ENCODE measurements at regions not wholly inside any gene's neighbourhood (a gene's known extent, or its start where the extent isn't known, plus 50 kb on each side); places are given as distances from the start of the nearest gene placed in this dataset.
A peak's percentile ranks its signal among the peaks of the same experiment; 100 is the strongest.
"Not testable (repeated sequence)": the region's sequence is repeated elsewhere in the genome, so short reads cannot be mapped to it uniquely, and the experiment has no call there.

- no peak for DNase-seq
Measured at GRCh38 chr13:73179650-73180274, 121.0 kb downstream of the KLF5 start.

DNA sequence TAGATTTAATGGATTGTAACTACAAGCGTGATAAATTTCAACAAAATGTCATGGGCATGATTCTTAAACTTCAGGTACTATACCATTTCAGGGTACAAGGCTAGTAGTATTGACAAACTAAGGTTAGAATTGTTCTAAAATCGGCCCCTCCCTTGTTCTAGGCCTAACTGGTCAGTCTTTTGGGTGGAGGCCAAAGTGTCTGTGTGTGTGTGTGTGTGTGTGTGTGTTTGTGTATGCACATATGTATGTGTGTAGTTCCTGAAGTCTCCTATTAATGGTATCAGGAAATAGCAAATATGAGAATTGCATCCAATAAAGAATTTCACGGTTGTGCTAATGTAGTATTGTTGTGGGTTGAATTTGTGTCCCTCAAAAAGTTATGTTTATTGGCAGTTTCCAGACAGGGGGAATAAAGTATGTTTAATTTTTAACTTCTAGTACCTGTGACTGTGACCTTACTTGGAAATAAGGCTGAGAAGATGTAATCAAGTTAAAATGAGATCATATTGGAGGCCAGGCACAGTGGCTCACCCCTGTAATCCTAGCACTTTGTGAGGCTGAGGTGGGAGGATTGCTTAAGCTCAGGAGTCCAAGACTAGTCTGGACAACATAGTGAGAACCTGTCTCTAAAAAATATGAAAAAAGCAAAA lies 119.2 kb downstream of the KLF5 start:
- DNase-seq: no peak

GRCh38 chr13:73177017-73177416 lies 118.2 kb downstream of the KLF5 start:
- no peak for DNase-seq

DNA sequence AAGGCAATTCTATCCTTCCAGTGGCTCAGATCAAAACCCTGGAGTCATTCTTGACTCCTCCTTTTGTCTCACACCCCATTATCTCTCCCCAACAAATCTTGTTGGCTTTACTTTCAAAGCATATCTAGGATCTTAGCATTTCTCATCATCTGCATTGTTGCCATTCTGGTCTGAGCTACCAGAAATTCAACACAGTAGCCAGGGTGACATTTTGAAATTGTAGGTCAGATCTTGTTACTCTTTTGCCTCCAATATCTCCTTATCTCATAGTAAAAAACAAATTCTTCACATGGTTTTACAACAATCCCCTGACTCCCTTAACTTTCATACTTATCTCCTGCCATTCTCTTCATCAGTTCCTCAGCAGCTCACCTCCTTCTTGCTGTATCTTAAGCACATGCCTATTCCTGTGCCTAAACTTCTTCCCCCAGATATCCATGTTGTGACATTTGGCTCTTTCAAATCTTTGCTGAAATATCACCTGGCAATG lies 115.8 kb downstream of the KLF5 start:
- DNase-seq: no peak

- DNase-seq: no peak
Measured at GRCh38 chr13:73173279-73173811, 114.5 kb downstream of the KLF5 start.

- DNase-seq: no peak
Measured at GRCh38 chr13:73171926-73172325, 113.1 kb downstream of the KLF5 start.

DNA sequence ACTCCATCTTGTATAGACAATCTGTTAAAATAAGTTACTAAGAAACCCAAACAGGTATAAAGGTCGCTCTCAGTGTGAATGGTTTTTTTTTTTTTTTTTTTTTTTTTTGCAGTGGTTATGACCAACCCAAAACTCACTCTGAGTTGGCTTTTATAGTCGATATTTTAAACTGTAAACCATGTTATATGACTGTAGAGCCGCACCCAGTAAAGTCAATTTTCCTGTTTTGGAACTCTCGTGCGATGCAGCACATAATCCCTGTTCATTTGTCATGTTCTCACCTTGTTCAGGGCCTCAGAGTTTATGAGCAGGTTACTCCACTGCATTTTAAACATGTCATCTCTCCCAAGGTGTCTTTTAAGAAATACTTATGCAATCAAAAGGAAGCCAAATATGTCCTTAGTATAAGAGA lies 112.5 kb downstream of the KLF5 start:
- DNase-seq: no peak

- DNase-seq: no peak
Measured at GRCh38 chr13:73169971-73170370, 111.2 kb downstream of the KLF5 start.

DNA sequence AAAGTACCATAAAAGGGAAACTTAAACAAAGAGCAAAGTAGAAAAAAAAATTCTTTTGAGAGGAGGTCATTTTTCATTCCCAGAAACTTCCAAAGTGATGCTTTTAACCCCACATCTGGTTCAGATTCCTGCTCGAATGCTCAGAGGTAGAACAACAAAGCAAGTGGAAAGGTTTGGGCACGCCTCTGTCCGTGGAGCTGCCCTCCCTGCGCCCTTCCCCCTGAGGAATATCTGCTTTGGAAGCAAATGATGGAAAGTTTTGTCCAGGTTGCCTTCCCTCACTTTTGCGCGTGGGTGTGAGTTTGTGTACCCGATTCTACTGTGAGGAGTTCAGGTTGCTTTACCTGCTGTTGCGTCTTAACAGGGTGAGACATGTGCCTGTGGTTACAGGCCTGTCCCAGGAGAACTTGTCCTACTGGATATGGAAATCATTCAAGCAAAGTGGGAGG lies 110.2 kb downstream of the KLF5 start:
- no peak for DNase-seq

DNA sequence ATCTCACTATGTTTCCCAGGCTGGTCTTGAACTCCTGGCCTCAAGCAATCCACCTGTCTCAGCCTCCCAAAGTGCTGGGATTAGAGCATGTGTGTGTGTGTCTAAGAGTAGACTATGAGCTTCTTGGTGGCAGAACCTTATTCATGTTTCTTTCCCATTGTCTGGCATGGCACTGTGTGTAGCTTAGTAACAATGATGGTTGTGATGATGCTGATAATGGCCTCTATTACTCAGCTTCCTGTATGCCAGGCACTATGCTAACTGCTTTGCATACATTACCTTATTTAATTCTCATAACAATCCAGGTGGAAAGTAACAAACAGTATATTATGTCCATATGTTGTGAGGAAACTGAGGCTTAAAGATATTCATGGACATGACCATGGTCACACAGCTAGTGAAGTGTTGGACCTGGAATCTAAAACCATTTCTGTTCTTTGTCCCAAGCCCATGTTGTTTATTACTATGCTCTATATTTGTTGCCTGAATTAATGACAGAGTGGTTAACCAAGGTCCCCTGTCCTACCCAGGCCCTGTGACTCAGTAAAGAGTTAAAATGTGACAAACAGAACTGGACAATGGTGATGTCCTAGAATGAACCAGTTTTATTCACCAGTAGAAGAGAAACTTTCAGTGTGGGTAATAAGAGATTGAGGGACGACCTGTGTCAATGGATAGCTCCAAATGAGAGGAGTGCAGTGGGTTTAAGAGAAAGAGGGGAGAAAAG lies 109.6 kb downstream of the KLF5 start:
- DNase-seq: no peak

- no peak for DNase-seq
Measured at GRCh38 chr13:73167028-73167820, 108.4 kb downstream of the KLF5 start.

DNA sequence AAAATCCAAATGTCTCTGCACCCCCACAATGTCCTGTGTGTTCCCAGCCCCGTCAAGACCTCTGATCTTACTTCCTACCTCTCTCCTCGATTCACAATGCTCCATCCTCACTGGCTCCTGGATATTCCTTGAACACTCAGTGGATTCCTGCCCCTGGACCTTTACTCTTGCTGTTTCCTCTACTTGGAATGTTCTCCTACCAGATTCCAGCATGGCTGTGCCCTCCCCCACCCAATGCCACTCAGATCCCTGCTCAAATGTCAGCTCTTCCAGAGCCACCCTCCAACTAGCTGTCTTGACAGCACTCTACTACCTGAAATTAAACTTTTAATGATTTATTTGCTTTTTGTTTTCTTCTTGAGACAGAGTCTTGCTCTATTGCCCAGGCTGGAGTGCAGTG lies 107.4 kb downstream of the KLF5 start:
- no peak for DNase-seq

DNA sequence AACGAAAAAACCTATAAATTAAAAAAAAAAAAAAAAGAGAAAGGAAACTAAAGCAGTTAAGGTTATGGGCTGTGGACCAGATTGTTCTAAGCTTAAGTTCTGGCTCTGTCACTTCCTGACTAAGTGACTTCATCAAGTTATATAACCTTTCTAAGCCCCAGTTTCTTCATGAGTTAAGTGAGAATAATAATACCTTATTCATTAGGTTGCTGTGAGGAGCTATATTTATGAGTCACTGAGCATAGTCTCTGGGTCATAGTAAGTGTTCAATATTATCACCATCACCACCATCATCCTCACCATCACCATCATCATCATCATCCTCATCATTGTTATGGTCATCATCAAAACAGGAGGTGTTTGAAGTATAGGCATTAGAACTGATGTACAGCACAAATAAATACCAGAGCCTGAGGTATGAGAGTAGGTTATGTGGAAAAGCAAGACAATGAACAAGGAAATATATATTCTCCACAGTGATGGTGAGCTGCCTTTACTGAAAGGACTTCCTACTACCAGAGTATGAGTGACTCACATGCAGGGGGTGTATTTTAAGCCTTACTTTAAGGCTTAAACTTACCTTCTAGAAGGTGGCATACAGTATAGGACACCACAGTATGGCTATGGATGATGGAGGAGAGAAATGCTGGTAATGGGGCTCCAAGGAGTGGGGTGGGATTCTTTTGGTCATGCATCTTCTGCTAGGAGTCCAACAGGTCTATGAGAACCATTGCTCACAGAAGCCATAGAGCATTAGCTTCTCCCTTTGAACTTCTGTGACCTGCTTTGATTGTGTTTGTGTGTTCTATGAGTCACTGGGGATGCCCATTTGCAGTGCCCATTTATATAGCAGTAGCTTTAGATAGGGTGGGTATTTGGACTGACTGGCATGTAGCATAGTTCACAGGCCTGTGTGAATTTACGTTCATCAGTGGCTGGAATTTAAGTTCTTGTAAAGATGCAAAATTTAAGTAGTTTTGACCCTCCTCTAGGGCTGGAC lies 104.4 kb downstream of the KLF5 start:
- no peak for DNase-seq

- not testable (repeated sequence) for DNase-seq
Measured at GRCh38 chr13:73160371-73161031, 101.7 kb downstream of the KLF5 start.

DNA sequence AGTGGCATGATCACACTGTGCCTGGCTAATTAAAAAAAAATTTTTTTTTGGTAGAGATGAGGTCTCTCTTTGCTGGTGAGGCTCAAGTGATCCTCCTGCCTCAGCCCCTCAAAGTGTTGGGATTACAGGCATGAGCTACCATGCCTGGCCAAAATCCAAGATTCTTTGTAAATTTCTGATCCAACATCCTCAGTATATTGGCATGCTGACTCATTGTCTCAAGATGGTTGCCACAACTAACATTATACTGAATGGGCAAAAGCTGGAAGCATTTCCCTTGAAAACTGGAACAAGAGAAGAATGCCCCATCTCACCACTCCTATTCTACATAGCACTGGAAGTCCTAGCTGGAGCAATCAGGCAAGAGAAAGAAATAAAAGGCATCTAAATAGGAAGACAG lies 100.0 kb downstream of the KLF5 start:
- DNase-seq: no peak

DNA sequence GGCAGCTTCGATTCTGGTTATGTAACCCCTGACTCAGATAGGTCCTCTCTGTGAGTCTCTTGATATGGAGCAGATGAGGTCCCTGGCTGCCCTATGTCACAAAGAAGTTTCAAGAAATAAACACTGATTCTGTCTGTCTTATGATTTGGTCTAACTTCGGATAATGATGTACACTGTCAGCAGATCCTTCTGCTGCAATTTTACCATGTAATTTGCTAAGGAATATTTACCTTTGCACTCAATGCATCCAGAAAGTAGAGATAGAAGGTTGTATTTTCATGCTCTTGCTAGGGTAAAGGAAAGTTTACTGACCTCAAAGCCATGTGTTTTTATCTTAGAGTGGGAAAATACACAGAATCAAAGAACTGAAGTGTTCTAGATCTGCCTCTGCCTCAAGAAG lies 98.2 kb downstream of the KLF5 start:
- DNase-seq: no peak

DNA sequence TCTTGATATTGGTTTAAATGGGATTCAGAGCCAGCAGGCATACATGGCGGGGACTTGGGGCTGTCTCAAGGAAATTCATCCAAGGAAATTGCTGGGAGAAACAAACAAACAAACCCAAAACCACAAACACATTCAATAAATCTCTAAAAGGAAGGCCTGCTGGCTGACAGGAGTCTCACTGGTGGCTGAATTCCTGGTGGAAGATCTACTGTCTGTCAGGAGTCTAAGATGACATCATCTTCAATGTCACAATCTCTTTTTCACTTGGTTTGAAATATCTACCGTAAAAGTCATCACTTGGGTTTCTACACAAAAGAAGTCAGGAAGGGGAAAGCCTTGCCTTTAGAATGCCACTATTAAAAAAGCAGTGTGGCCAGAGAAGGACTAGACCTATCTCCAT lies 87.9 kb downstream of the KLF5 start:
- no peak for DNase-seq

DNA sequence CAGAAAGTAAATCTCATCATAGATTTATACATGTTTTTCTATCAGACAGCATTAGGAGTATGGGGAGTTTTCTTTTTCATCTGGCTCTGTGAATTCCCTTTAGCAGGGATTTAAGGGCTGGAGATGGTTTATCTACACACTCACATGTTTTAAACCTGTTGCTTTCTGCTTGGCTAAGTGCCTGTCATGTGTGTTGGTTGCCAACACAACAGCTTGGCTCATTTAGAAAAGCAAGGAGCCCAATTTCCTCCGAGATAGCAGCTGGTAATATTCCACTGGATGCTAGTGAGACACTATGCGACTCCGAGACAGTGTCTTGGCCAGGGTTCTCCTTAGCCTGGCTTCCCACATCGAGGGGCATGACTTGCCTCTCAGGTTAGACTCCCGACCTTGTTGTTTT lies 83.3 kb downstream of the KLF5 start:
- peak; percentile 36 for DNase-seq

DNA sequence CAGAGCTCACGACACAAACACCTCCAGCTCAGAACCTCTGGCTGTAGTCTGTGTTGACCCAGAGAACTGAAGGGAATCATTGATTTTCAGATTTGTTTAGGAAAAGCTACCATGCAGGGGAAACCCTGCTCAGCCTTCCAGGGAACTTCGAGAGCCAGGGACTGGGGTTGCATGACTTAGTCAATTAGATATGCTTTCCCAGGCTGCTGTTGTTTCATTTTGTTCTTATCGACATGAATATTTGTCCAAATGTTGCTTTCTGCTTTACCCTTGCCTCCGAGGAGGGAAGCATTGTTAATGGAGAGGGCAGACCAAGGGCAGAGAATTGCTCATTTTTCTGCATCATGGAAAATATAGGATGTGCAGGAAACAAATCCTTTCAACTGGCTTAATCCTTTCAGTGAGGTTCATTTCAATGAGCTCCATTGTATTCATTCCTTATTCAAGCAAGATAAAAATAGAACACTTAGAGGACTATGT lies 82.5 kb downstream of the KLF5 start:
- peak; percentile 17 for DNase-seq

DNA sequence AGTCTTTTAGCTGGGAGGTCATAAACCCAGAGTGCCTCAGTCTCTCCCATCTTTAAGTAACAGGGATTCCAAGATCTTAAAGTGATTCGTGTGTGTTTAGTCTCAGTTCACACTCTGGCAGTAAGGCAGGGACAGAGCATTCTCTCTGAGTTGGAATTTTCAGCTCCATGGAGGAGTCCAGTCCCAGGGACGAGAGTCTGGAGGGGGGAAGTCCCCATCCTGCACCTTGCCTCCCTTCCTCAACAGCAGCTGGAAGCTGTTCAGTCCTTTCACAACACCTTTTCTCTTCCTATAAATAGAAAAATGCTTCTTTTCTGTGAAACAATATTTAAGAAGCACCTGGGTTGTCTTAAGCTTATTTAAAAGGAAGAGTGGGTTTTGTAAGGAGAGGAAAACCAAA lies 82.0 kb downstream of the KLF5 start:
- no peak for DNase-seq

Measured in right kidney (tissue), 1 donor.